ENCODE measurements at regions not wholly inside any gene's neighbourhood (a gene's known extent, or its start where the extent isn't known, plus 50 kb on each side); places are given as distances from the start of the nearest gene placed in this dataset.
"Not testable (repeated sequence)": the region's sequence is repeated elsewhere in the genome, so short reads cannot be mapped to it uniquely, and the experiment has no call there.

DNA sequence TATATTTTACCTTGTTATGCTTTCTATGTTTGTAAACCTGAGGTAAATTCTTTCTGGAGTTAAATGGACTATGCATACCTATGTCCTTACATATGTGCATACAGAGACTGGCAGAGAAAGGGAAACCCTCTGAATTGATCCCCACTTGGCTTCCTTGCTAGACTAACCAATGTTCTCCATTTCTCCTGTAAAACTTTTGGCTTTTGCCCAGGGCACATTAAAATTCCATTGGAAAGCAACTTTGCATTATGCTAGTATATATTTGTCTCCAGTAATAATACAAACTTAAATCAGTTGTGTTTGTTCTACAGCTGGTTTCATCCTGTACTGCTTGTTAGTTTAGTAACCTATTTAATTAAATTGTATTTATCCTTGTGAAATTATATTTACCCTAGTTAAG, 646.0 kb upstream of the MARCKS start:
- Histone ChIP-seq H3K27ac (no peak overlapping the region), H3K27me3 (replicated peaks) (no peaks in the 10 kb centered on the region), H3K36me3 (replicated peaks) (no peaks in the 10 kb centered on the region), H3K4me3 (ENCODE audit: low read depth, low read length) (no peak overlapping the region)
- TF ChIP-seq, protein P1, sequence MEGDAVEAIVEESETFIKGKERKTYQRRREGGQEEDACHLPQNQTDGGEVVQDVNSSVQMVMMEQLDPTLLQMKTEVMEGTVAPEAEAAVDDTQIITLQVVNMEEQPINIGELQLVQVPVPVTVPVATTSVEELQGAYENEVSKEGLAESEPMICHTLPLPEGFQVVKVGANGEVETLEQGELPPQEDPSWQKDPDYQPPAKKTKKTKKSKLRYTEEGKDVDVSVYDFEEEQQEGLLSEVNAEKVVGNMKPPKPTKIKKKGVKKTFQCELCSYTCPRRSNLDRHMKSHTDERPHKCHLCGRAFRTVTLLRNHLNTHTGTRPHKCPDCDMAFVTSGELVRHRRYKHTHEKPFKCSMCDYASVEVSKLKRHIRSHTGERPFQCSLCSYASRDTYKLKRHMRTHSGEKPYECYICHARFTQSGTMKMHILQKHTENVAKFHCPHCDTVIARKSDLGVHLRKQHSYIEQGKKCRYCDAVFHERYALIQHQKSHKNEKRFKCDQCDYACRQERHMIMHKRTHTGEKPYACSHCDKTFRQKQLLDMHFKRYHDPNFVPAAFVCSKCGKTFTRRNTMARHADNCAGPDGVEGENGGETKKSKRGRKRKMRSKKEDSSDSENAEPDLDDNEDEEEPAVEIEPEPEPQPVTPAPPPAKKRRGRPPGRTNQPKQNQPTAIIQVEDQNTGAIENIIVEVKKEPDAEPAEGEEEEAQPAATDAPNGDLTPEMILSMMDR (IDR thresholded peaks at IDR 0.05; ENCODE audit: low read depth, low read length, missing control alignments), result no peak
- in situ Hi-C loops (cut with HindIII; ENCODE audit: low pct_ligation_motif_present, low sequenced_read_pairs), result no loop called here
- no peak for DNase-seq

DNA sequence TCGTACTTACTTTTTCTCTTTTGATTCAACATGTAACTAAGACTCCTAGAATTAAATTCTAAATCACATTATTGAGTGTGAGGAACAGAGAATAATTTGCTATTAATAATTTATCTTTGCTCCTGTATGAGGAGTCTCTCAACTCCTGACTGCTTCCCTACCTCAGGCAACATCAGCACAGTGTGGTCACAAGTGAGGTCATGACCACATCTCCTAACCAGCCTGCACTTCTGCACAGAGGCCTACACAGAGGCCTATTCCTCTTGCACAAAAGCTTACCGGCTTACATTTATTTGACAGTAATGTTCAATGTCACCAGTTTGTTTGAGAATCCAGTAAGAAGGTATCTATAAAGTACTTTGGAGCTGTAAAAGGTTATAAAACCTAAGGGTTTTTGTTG, 637.4 kb upstream of the MARCKS start:
- in situ Hi-C loops (cut with HindIII; ENCODE audit: low pct_ligation_motif_present, low sequenced_read_pairs), result no loop called here
- TF ChIP-seq, protein P1 (IDR thresholded peaks at IDR 0.05; ENCODE audit: low read depth, low read length, missing control alignments), result no peak
- no peak overlapping the region for H3K4me3 ChIP-seq (ENCODE audit: low read depth, low read length)
- H3K36me3 ChIP-seq (replicated peaks), result no peaks in the 10 kb centered on the region
- no peaks in the 10 kb centered on the region for H3K27me3 ChIP-seq (replicated peaks)
- no peak for DNase-seq
- no peak overlapping the region for H3K27ac ChIP-seq

DNA sequence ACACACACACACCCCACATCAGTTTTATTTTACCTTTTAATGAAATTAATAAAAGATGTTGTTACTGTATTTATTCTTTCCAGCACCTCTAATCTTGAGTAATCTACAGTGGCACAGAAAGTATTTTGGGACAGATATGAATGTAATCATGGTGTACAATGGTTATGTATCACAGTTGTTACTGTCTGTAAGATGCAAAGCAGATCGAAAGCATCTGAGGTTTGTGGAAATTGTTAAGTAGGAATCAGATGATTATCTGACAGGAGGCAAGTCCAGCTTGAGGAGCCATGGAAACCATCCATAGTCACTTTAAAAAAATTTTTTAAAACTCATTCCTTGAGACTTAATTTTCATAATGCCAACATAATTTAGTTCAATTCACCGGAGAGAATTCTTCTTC, 636.3 kb upstream of the MARCKS start:
- H3K27ac ChIP-seq, result no peak overlapping the region

DNA sequence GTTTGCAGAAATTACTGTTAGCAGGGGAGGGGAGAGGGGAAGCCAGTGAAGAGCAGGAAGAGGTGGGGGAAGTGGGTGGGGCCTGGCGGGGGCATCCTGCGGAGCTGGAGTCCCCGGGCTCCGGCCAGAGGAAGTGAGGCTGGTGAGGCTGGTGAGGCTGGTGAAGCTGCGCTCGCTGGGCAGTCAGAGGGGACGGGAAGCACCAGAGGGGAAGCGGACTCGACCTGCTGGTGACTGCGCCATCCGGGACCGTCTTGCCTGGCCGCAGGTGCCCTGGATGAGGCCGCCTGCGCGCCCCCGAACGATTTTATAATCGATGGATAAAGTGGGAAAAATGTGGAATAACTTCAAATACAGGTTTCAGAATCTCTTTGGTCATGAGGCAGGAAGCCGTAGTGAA, 635.3 kb upstream of the MARCKS start:
- Histone ChIP-seq H3K27me3 (replicated peaks) (no peaks in the 10 kb centered on the region), H3K36me3 (replicated peaks) (no peaks in the 10 kb centered on the region), H3K4me3 (ENCODE audit: low read depth, low read length) (no peak overlapping the region), H3K27ac (no peak overlapping the region)
- TF ChIP-seq, protein P1 (IDR thresholded peaks at IDR 0.05; ENCODE audit: low read depth, low read length, missing control alignments), result no peak
- in situ Hi-C loops (cut with HindIII; ENCODE audit: low pct_ligation_motif_present, low sequenced_read_pairs), result no loop called here
- no peak for DNase-seq

More for the DNA sequence above, 636.3 kb upstream of the MARCKS start:
- in situ Hi-C loops (cut with HindIII; ENCODE audit: low pct_ligation_motif_present, low sequenced_read_pairs), result no loop called here
- H3K4me3 ChIP-seq (ENCODE audit: low read depth, low read length), result no peak overlapping the region
- TF ChIP-seq, protein P1 (IDR thresholded peaks at IDR 0.05; ENCODE audit: low read depth, low read length, missing control alignments), result no peak
- no peak for DNase-seq
- H3K27me3 ChIP-seq (replicated peaks), result no peaks in the 10 kb centered on the region
- no peaks in the 10 kb centered on the region for H3K36me3 ChIP-seq (replicated peaks)

DNA sequence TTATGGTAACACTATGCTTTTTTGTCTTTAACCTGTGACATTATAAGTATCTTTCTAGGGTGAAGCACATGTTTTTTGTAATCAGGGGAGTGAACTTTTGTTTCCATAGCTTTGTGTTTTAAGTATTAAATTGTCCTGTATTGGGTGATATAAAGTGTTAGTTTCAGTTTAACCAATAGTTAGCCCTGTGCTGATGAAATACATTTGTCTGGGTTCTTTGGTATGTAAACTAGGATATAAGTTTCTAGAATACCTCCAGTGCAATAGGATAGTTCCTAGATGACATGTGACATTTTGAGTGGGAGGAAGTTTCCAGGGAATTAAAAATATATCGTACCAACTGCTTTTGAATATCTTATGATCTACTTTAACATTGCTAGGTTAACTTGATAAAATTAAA, 611.0 kb upstream of the MARCKS start:
- in situ Hi-C loops (cut with HindIII; ENCODE audit: low pct_ligation_motif_present, low sequenced_read_pairs), result no loop called here
- no peak for DNase-seq
- TF ChIP-seq, protein P1 (IDR thresholded peaks at IDR 0.05; ENCODE audit: low read depth, low read length, missing control alignments), result no peak

DNA sequence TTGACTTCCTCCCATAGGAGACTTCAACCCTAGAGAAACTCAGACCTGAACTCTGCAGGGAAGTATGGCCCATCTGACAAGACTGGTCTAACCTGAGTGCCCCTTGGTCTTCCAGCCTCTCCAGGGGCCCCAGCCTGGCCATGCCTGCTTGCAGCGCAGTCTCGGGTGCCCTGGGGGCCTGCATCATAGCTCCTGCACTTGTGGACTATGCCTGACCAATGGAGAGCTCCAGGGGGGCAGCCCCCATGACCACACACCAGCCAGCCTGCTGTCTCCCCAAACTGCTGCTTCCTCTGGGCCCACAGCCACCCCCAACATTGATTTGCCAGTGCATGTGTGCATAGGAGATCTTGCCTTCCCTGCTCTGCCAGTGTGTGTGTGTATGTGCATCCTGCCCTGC, 608.6 kb upstream of the MARCKS start:
- no peak for DNase-seq
- H3K4me3 ChIP-seq (ENCODE audit: low read depth, low read length), result no peak overlapping the region
- TF ChIP-seq, protein P1 (IDR thresholded peaks at IDR 0.05; ENCODE audit: low read depth, low read length, missing control alignments), result no peak

More for the DNA sequence above, 611.0 kb upstream of the MARCKS start:
- Histone ChIP-seq H3K36me3 (replicated peaks) (no peaks in the 10 kb centered on the region), H3K27me3 (replicated peaks) (no peaks in the 10 kb centered on the region), H3K4me3 (ENCODE audit: low read depth, low read length) (no peak overlapping the region), H3K27ac (no peak overlapping the region)

DNA sequence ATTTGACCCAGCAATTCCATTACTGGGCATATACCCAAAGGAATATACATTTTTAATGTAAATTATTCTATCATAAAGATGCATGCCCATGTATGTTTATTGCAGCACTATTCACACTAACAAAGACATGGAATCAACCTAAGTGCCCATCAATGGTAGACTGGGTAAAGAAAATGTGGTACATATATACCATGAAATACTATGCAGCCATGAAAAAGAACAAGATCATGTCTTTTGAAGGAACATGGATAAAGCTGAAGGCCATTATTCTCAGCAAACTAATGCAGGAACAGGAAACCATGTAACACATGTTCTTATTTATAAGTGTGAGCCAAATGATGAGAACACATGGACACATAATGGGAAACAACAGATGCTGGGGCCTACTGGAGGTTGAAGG, 603.0 kb upstream of the MARCKS start:
- DNase-seq; in situ Hi-C loops (cut with HindIII; ENCODE audit: low pct_ligation_motif_present, low sequenced_read_pairs); H3K4me3 ChIP-seq (ENCODE audit: low read depth, low read length); H3K27ac ChIP-seq; H3K27me3 ChIP-seq (replicated peaks); H3K36me3 ChIP-seq (replicated peaks): not testable (repeated sequence)

More for the DNA sequence above, 608.6 kb upstream of the MARCKS start:
- no peaks in the 10 kb centered on the region for H3K36me3 ChIP-seq (replicated peaks)
- in situ Hi-C loops (cut with HindIII; ENCODE audit: low pct_ligation_motif_present, low sequenced_read_pairs), result no loop called here
- no peak overlapping the region for H3K27ac ChIP-seq
- no peaks in the 10 kb centered on the region for H3K27me3 ChIP-seq (replicated peaks)
